IMR-90 (cell line): ENCODE measurements at regions not wholly inside any gene's neighbourhood (a gene's known extent, or its start where the extent isn't known, plus 50 kb on each side); places are given as distances from the start of the nearest gene placed in this dataset.

Experiments
- ATAC-seq: fragments of 200-7000 bp; cut with Tn5 transposase; 2 replicates; pipeline ENCODE4 v1.9.1; 2020; ENCODE audit warnings: low read depth, mild to moderate bottlenecking, moderate library complexity
- BruUV-seq: library from RNA; stranded (reverse); fragments of 400-500 nt; replicated peaks from 2 replicates; lab custom pipeline; 2021; lab: Mats Ljungman, UMichigan
- CTCF ChIA-PET: fragments of 300-600 bp; formaldehyde crosslinking; extraction: SDS; loops from one replicate; lab custom pipeline; 2021; ENCODE audit warnings: antibody characterized with exemption; lab: Yijun Ruan, JAX
- POLR2A ChIA-PET: fragments of 300-600 bp; sonication (Branson Sonifier 250); formaldehyde crosslinking; loops from one replicate; lab custom pipeline; 2022; ENCODE audit warnings: antibody characterized with exemption; ENCODE audit not compliant: unreplicated experiment; lab: Charles Lee
- DNase-seq: peaks from one replicate; pipeline ENCODE4 v3.0.0; 2013
- H2AFZ ChIP-seq: replicated peaks from 2 replicates; pipeline ENCODE3; 2013; ENCODE audit warnings: low read length, mild to moderate bottlenecking; ENCODE audit not compliant: poor library complexity
- H2AK5ac ChIP-seq: 2 replicates; pipeline ENCODE4 v1.6.1; 2013; ENCODE audit warnings: low read depth, low read length, inconsistent platforms
- H2AK9ac ChIP-seq: replicated peaks from 2 replicates; pipeline ENCODE3; 2013; ENCODE audit warnings: mild to moderate bottlenecking, low read depth, low read length, moderate library complexity; ENCODE audit not compliant: poor library complexity
- H2BK120ac ChIP-seq: 2 replicates; pipeline ENCODE4 v1.6.1; 2013; ENCODE audit warnings: low read depth, low read length, inconsistent platforms
- H2BK15ac ChIP-seq: 3 replicates; pipeline ENCODE4 v1.6.1; 2013; ENCODE audit warnings: low read depth, low read length, inconsistent platforms
- H2BK20ac ChIP-seq: 2 replicates; pipeline ENCODE4 v1.6.1; 2013; ENCODE audit warnings: low read depth, mild to moderate bottlenecking, inconsistent platforms, low read length, moderate library complexity
- H2BK5ac ChIP-seq: 2 replicates; pipeline ENCODE4 v1.6.1; 2013; ENCODE audit warnings: mild to moderate bottlenecking, low read depth, low read length, inconsistent platforms; ENCODE audit not compliant: poor library complexity, severe bottlenecking
- H3K14ac ChIP-seq: replicated peaks from 2 replicates; pipeline ENCODE4 v1.6.1; 2013; ENCODE audit warnings: low read depth, low read length, inconsistent platforms
- H3K18ac ChIP-seq: 2 replicates; pipeline ENCODE4 v1.6.1; 2013; ENCODE audit warnings: low read depth, low read length, control low read depth
- H3K23ac ChIP-seq: 2 replicates; pipeline ENCODE4 v1.6.1; 2013; ENCODE audit warnings: low read depth, low read length, inconsistent platforms
- H3K27ac ChIP-seq: 2 replicates; pipeline ENCODE4 v1.5.1; 2013; ENCODE audit warnings: mild to moderate bottlenecking, control low read depth, low read length; ENCODE audit not compliant: insufficient read depth
- H3K27me3 ChIP-seq: 2 replicates; pipeline ENCODE4 v1.6.1; 2013; ENCODE audit warnings: low read length; ENCODE audit not compliant: control insufficient read depth, insufficient read depth
- H3K36me3 ChIP-seq: 2 replicates; pipeline ENCODE4 v1.6.1; 2013; ENCODE audit warnings: low read length, mixed read lengths; ENCODE audit not compliant: control insufficient read depth, insufficient read depth
- H3K4ac ChIP-seq: 2 replicates; pipeline ENCODE4 v1.6.1; 2013; ENCODE audit warnings: low read depth, low read length, inconsistent platforms
- H3K4me1 ChIP-seq: 2 replicates; pipeline ENCODE4 v1.6.1; 2013; ENCODE audit warnings: low read length, mixed read lengths; ENCODE audit not compliant: control insufficient read depth, insufficient read depth
- H3K4me2 ChIP-seq: 2 replicates; pipeline ENCODE4 v1.6.1; 2013; ENCODE audit warnings: low read depth, mild to moderate bottlenecking, control low read depth, low read length, moderate library complexity
- H3K4me3 ChIP-seq: 2 replicates; pipeline ENCODE4 v1.5.1; 2013; ENCODE audit warnings: low read depth, mild to moderate bottlenecking, control low read depth, low read length, moderate library complexity; ENCODE audit not compliant: insufficient read depth
- H3K56ac ChIP-seq: 2 replicates; pipeline ENCODE4 v1.6.1; 2013; ENCODE audit warnings: low read length, inconsistent platforms; ENCODE audit not compliant: insufficient read depth; ENCODE audit errors: extremely low read depth
- H3K79me1 ChIP-seq, 2 experiments: 2 replicates each; pipeline ENCODE4 v1.6.1; 2013; ENCODE audit warnings: low read length in 2 of 2, inconsistent platforms in 1 of 2, low read depth in 1 of 2
- H3K9ac ChIP-seq: 2 replicates; pipeline ENCODE4 v1.6.1; 2013; ENCODE audit warnings: low read depth, low read length, control low read depth
- H3K9me1 ChIP-seq: 2 replicates; pipeline ENCODE4 v1.6.1; 2013; ENCODE audit warnings: low read length, inconsistent platforms; ENCODE audit not compliant: insufficient read depth
- H3K9me3 ChIP-seq: 2 replicates; pipeline ENCODE4 v1.6.1; 2013; ENCODE audit warnings: low read length; ENCODE audit not compliant: control insufficient read depth, insufficient read depth
- H4K20me1 ChIP-seq: 2 replicates; pipeline ENCODE4 v1.6.1; 2013; ENCODE audit warnings: low read length, inconsistent platforms; ENCODE audit not compliant: insufficient read depth
- H4K5ac ChIP-seq: 2 replicates; pipeline ENCODE4 v1.6.1; 2013; ENCODE audit warnings: mild to moderate bottlenecking, low read depth, low read length, control low read depth
- H4K8ac ChIP-seq, 2 experiments: 2 replicates each; pipeline ENCODE4 v1.6.1; 2013; ENCODE audit warnings: low read depth in 2 of 2, low read length in 2 of 2, control low read depth in 1 of 2, inconsistent platforms in 1 of 2
- H4K91ac ChIP-seq: 2 replicates; pipeline ENCODE4 v1.6.1; 2013; ENCODE audit warnings: low read depth, low read length, inconsistent platforms; ENCODE audit not compliant: insufficient read depth
- FOS ChIP-seq: fragments of 150-350 bp; IDR thresholded peaks from 2 replicates; pipeline ENCODE4 v1.6.1; 2016; ENCODE audit warnings: low read depth, low read length
- MAZ ChIP-seq: IDR thresholded peaks from 2 replicates; pipeline ENCODE4 v1.6.1; 2012; ENCODE audit warnings: low read depth, mild to moderate bottlenecking, low read length, improper control_type of control experiment, moderate library complexity, borderline replicate concordance
- NFE2L2 ChIP-seq: fragments of 150-350 bp; IDR thresholded peaks from 2 replicates; pipeline ENCODE4 v1.6.1; 2016; ENCODE audit warnings: low read depth, mild to moderate bottlenecking, low read length
- RFX5 ChIP-seq: IDR thresholded peaks from 2 replicates; pipeline ENCODE4 v1.8.0; 2012; ENCODE audit warnings: low read depth, mild to moderate bottlenecking, low read length, moderate library complexity
- SMC3 ChIP-seq: fragments of 150-350 bp; IDR thresholded peaks from 2 replicates; pipeline ENCODE4 v1.6.1; 2016; ENCODE audit warnings: low read depth, mild to moderate bottlenecking, antibody characterized with exemption, low read length, moderate library complexity
- WGBS, 2 experiments: methylation state at CpG; one replicate each; pipeline versions ENCODE4 v1.1.5 to v1.1.7; 2013; ENCODE audit warnings: missing lambda C conversion rate in 2 of 2; ENCODE audit not compliant: insufficient read length in 1 of 2; ENCODE audit errors: extremely low coverage in 2 of 2; 5-methylcytosine and 5-hydroxymethylcytosine counted together
- dilution Hi-C: fragments of 300-500 bp; cut with HindIII; formaldehyde crosslinking; loops from one replicate; pipeline ENCODE4 v1.14.3; 2018; ENCODE audit warnings: low sequenced_read_pairs; ENCODE audit not compliant: unreplicated experiment
- in situ Hi-C: fragments of 300-500 bp; cut with MboI; formaldehyde crosslinking; loops from 3 replicates; pipeline ENCODE4 v1.14.3; 2019; ENCODE audit warnings: low sequenced_read_pairs, inconsistent platforms, mixed read lengths
- intact Hi-C: fragments of 100-400 bp; cut with micrococcal nuclease; formaldehyde crosslinking; loops from 2 replicates; pipeline ENCODE4 v1.10.0; 2022
- TF ChIP-seq, protein P1 (sequence below): fragments of 150-350 bp; IDR thresholded peaks from 2 replicates; pipeline ENCODE4 v1.6.1; 2017; ENCODE audit warnings: mild to moderate bottlenecking, antibody characterized with exemption, low read length, low read depth

DNA sequence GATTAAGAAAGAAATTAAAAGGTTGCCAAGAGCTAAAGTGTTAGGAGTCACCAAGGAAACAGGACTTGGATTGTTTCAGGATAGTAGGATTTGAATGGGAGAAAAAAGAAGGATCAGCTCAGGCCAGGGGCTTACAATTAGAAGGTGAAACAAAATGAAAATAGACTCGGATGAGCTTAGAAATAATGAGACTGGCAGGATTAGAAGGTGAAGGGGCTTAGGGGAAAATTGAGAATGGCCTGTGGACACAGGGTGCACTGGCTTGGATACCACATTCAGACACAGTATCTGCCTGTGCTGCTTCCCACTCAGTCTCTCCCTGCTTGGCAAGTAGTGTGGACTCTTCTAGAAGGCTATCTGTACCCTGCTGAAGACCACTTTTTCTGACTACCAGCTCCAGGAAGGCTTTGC, 206.1 kb upstream of the ATP10A start:
- peaks cover 4% of the 10 kb centered on the region; the same call in 1 of the 2 replicates for H3K27me3 ChIP-seq
- TF ChIP-seq SMC3: no peak
- TF ChIP-seq MAZ: no peak
- TF ChIP-seq NFE2L2: no peak
- no peak for TF ChIP-seq RFX5
- TF ChIP-seq, protein P1, sequence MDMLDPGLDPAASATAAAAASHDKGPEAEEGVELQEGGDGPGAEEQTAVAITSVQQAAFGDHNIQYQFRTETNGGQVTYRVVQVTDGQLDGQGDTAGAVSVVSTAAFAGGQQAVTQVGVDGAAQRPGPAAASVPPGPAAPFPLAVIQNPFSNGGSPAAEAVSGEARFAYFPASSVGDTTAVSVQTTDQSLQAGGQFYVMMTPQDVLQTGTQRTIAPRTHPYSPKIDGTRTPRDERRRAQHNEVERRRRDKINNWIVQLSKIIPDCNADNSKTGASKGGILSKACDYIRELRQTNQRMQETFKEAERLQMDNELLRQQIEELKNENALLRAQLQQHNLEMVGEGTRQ: no peak
- TF ChIP-seq FOS: no peak
- H3K4me2 ChIP-seq: no peak overlapping the region
- no peak overlapping the region for H3K9ac ChIP-seq
- in situ Hi-C loops: no loop called here
- no peak overlapping the region for H4K8ac ChIP-seq
- no peak overlapping the region for H2AK9ac ChIP-seq
- no peak overlapping the region for H3K18ac ChIP-seq
- H2BK20ac ChIP-seq: no peak overlapping the region
- no peaks in the 10 kb centered on the region for H3K4me1 ChIP-seq
- no peak overlapping the region for H4K91ac ChIP-seq
- no peaks in the 10 kb centered on the region for H3K79me1 ChIP-seq
- no peak overlapping the region for H2AFZ ChIP-seq
- H4K20me1 ChIP-seq: no peaks in the 10 kb centered on the region
- H3K14ac ChIP-seq: no peak overlapping the region
- H3K27ac ChIP-seq: no peak overlapping the region
- H2BK15ac ChIP-seq: no peak overlapping the region
- ATAC-seq (no peak), DNase-seq (no peak)
- POLR2A ChIA-PET: no interaction called here
- dilution Hi-C loops: no loop called here
- H3K4me3 ChIP-seq: no peak overlapping the region
- intact Hi-C loops: no loop called here
- no TSS peak for BruUV-seq
- H2BK5ac ChIP-seq: no peak overlapping the region
- H3K56ac ChIP-seq: no peak overlapping the region
- H3K9me1 ChIP-seq: no peaks in the 10 kb centered on the region
- H3K9me3 ChIP-seq: no peaks in the 10 kb centered on the region
- WGBS, 2 experiments: no CpG with 5 or more reads among the region's 1 CpG
- H3K4ac ChIP-seq: no peak overlapping the region
- H3K36me3 ChIP-seq: no peaks in the 10 kb centered on the region
- CTCF ChIA-PET: no interaction called here
- no peak overlapping the region for H4K5ac ChIP-seq
- H2BK120ac ChIP-seq: no peak overlapping the region
- H2AK5ac ChIP-seq: no peak overlapping the region
- H3K23ac ChIP-seq: no peak overlapping the region
